ENCODE measurements at regions not wholly inside any gene's neighbourhood (a gene's known extent, or its start where the extent isn't known, plus 50 kb on each side); places are given as distances from the start of the nearest gene placed in this dataset.

- no peak for TF ChIP-seq REST (IDR thresholded peaks at IDR 0.05; ENCODE audit: insufficient read depth in 1 of 2, low read depth in 2 of 2, low read length in 2 of 2)
- TF ChIP-seq TAF1 (IDR thresholded peaks at IDR 0.05; ENCODE audit: borderline replicate concordance, insufficient read depth, low read length): no peak
- no peak for TF ChIP-seq POLR2AphosphoS5 (IDR thresholded peaks at IDR 0.05; ENCODE audit: low read depth, low read length)
Observed at GRCh38 chr3:181250714-181251113, 261.2 kb upstream of the DNAJC19 start.

Measured in PFSK-1 (cell line).